ENCODE measurements at regions not wholly inside any gene's neighbourhood (a gene's known extent, or its start where the extent isn't known, plus 50 kb on each side); places are given as distances from the start of the nearest gene placed in this dataset.

DNA sequence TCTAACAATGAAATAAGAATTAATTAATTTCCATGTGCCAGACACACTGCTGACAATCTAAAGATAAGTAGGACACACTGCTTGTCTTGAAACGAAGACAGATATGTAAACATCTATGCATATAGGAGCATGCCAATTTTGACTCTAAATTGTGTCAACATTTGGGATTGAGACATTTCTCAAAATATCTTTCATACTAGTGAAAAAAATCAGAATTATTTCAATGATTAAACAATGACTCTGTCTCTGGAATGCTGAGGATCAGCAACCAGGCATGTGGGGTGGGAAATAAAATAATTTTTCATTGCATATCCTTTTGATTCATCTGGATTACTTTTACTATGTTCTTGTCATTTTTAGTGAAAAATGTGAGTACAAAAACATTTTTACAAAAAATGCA lies 262.6 kb upstream of the SYT4 start:
- WGBS, 2 donors = 23 to 29% methylated on average over 1 of the region's 1 CpG
- H3K9me3 ChIP-seq (ENCODE audit: control insufficient read depth in 2 of 2, insufficient read depth in 1 of 2, low read depth in 1 of 2, low read length in 1 of 2) = no peaks in the 10 kb centered on the region
- H3K4me3 ChIP-seq (ENCODE audit: low read depth in 1 of 2, low read length in 2 of 2) = no peak overlapping the region
- no peaks in the 10 kb centered on the region for H3K27me3 ChIP-seq (ENCODE audit: control insufficient read depth in 1 of 2, insufficient read depth in 2 of 2, low read length in 2 of 2)
- no peaks in the 10 kb centered on the region for H3K4me1 ChIP-seq (ENCODE audit: control insufficient read depth in 2 of 2, insufficient read depth in 2 of 2, low read length in 1 of 2)
- H3K36me3 ChIP-seq (ENCODE audit: control insufficient read depth in 2 of 2, insufficient read depth in 2 of 2, low read length in 1 of 2) = no peaks in the 10 kb centered on the region
- no peak overlapping the region for H3K27ac ChIP-seq (ENCODE audit: low read depth in 2 of 2, low read length in 1 of 2)

DNA sequence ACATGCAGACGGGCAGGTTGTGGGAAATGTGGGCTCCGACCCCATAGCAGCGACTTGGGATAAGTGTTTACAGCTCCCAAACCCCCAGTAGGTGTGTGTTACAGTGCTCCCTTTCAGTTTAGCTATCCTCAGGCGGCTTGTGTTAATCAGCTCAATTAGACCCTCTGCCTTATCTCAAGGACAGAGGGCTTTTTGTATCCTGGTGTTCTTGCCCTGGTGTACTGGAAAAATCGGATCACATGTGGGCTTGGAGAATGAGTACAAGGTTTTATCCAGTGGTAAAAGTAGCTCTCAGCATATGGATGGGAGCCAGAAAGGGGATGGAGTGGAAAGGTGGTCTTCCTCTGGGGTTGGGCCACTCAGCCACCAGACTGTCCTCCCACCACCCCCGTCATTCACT lies 264.7 kb upstream of the SYT4 start:
- 79 to 81% methylated on average over 6 of the region's 6 CpGs for WGBS, 2 donors
- Histone ChIP-seq H3K4me1 (ENCODE audit: control insufficient read depth in 2 of 2, insufficient read depth in 2 of 2, low read length in 1 of 2) (no peaks in the 10 kb centered on the region), H3K9me3 (ENCODE audit: control insufficient read depth in 2 of 2, insufficient read depth in 1 of 2, low read depth in 1 of 2, low read length in 1 of 2) (no peaks in the 10 kb centered on the region), H3K27me3 (ENCODE audit: control insufficient read depth in 1 of 2, insufficient read depth in 2 of 2, low read length in 2 of 2) (no peaks in the 10 kb centered on the region), H3K4me3 (ENCODE audit: low read depth in 1 of 2, low read length in 2 of 2) (no peak overlapping the region), H3K27ac (ENCODE audit: low read depth in 2 of 2, low read length in 1 of 2) (no peak overlapping the region), H3K36me3 (ENCODE audit: control insufficient read depth in 2 of 2, insufficient read depth in 2 of 2, low read length in 1 of 2) (no peaks in the 10 kb centered on the region)

DNA sequence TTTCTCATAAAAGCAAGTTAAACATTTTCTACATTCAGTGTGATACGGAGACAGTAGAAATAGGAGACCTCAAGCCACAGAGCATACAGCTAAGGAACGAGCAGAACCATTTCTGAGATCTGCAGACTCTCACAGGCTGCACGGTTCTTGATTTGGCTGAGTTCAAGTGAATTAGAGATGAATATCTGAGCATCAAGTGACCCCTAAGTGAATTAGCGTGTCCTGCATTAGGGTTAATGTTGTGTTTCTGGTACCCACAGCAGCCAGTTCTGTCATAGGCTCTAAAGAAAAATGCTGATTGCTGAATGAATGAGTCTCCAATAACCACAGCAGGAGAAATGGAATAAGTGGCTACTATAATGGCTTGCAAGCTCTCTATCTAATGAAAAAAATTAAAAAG lies 265.9 kb upstream of the SYT4 start:
- H3K27ac ChIP-seq (ENCODE audit: low read depth in 2 of 2, low read length in 1 of 2) = no peak overlapping the region
- H3K4me3 ChIP-seq (ENCODE audit: low read depth in 1 of 2, low read length in 2 of 2) = no peak overlapping the region
- no peaks in the 10 kb centered on the region for H3K36me3 ChIP-seq (ENCODE audit: control insufficient read depth in 2 of 2, insufficient read depth in 2 of 2, low read length in 1 of 2)
- H3K9me3 ChIP-seq (ENCODE audit: control insufficient read depth in 2 of 2, insufficient read depth in 1 of 2, low read depth in 1 of 2, low read length in 1 of 2) = no peaks in the 10 kb centered on the region
- no peaks in the 10 kb centered on the region for H3K4me1 ChIP-seq (ENCODE audit: control insufficient read depth in 2 of 2, insufficient read depth in 2 of 2, low read length in 1 of 2)
- WGBS, 2 donors = 75 to 76% methylated on average over 4 of the region's 4 CpGs
- no peaks in the 10 kb centered on the region for H3K27me3 ChIP-seq (ENCODE audit: control insufficient read depth in 1 of 2, insufficient read depth in 2 of 2, low read length in 2 of 2)

DNA sequence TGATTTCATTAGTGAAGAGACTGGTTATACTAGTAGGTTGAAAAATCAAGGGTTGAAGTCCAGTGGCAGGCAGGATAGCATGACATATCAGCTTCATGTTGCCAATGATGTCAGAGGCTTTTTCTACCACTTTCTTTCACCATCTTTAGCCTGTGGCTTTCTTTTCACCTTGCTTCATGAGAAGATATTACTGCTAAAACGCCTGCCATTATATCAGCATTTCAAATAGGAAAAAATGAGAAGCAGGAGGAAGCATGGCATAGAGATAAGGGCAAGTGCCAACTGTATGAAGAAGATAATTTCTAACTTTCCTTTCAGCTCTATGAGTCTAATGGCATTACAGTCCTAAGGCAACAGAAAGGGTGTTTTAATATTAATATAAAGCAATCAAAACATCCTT lies 270.2 kb upstream of the SYT4 start:
- H3K4me1 ChIP-seq (ENCODE audit: control insufficient read depth in 2 of 2, insufficient read depth in 2 of 2, low read length in 1 of 2) = no peaks in the 10 kb centered on the region
- no peaks in the 10 kb centered on the region for H3K36me3 ChIP-seq (ENCODE audit: control insufficient read depth in 2 of 2, insufficient read depth in 2 of 2, low read length in 1 of 2)
- H3K4me3 ChIP-seq (ENCODE audit: low read depth in 1 of 2, low read length in 2 of 2) = no peak overlapping the region
- no peak overlapping the region for H3K27ac ChIP-seq (ENCODE audit: low read depth in 2 of 2, low read length in 1 of 2)
- WGBS, 2 donors = 33 to 36% methylated on average over 1 of the region's 1 CpG
- no peaks in the 10 kb centered on the region for H3K27me3 ChIP-seq (ENCODE audit: control insufficient read depth in 1 of 2, insufficient read depth in 2 of 2, low read length in 2 of 2)
- H3K9me3 ChIP-seq (ENCODE audit: control insufficient read depth in 2 of 2, insufficient read depth in 1 of 2, low read depth in 1 of 2, low read length in 1 of 2) = peaks cover 0 to 2% of the 10 kb centered on the region in 2 donors

DNA sequence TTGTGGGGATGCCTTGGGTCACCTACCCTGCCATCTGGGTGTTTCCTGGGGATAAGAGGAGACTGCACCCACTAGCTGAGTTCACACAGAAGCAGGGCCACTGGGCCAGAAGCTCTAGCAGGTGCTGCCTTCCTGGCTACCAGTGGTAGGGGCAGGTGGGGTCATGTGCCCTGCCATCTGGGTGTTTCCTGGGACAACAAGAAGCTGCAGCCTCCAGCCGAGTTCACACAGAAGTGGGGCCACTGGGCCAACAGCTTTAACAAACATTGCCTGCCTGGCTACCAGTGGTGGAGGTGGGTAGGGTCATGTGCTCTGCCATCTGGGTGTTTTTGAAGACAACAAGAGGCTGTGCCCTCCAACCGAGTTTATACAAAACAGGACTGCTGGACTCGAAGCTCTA lies 282.2 kb upstream of the SYT4 start:
- Histone ChIP-seq H3K4me1 (ENCODE audit: control insufficient read depth in 2 of 2, insufficient read depth in 2 of 2, low read length in 1 of 2) (no peaks in the 10 kb centered on the region), H3K4me3 (ENCODE audit: low read depth in 1 of 2, low read length in 2 of 2) (no peak overlapping the region), H3K27me3 (ENCODE audit: control insufficient read depth in 1 of 2, insufficient read depth in 2 of 2, low read length in 2 of 2) (no peaks in the 10 kb centered on the region), H3K36me3 (ENCODE audit: control insufficient read depth in 2 of 2, insufficient read depth in 2 of 2, low read length in 1 of 2) (no peaks in the 10 kb centered on the region), H3K9me3 (ENCODE audit: control insufficient read depth in 2 of 2, insufficient read depth in 1 of 2, low read depth in 1 of 2, low read length in 1 of 2) (peaks cover 0 to 2% of the 10 kb centered on the region in 2 donors), H3K27ac (ENCODE audit: low read depth in 2 of 2, low read length in 1 of 2) (no peak overlapping the region)
- WGBS, 2 donors = 80 to 83% methylated on average over 3 of the region's 3 CpGs

DNA sequence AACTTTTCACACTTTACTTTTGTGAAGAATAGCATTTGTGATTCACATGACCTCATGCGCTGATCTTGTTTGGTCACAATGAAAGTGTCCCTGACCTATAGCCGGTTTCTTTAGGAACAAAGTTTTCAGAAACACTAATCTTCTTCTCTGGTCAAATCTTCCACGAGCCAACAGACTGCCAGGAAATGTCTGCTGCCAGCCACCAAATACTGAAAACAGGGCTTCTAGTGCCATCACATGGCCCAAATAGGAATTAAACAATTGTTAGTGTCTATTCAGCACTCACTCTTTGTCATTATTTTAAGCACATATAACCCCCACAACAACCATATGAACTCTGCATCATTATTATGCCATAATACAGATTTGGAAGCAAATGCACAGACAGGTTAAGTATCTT lies 286.5 kb upstream of the SYT4 start:
- no peak overlapping the region for H3K27ac ChIP-seq (ENCODE audit: low read depth in 2 of 2, low read length in 1 of 2)
- 24% methylated on average over 3 of the region's 3 CpGs for WGBS, 2 donors
- H3K4me3 ChIP-seq (ENCODE audit: low read depth in 1 of 2, low read length in 2 of 2) = no peak overlapping the region
- no peaks in the 10 kb centered on the region for H3K27me3 ChIP-seq (ENCODE audit: control insufficient read depth in 1 of 2, insufficient read depth in 2 of 2, low read length in 2 of 2)
- H3K9me3 ChIP-seq (ENCODE audit: control insufficient read depth in 2 of 2, insufficient read depth in 1 of 2, low read depth in 1 of 2, low read length in 1 of 2) = peaks cover 0 to 2% of the 10 kb centered on the region in 2 donors
- no peaks in the 10 kb centered on the region for H3K4me1 ChIP-seq (ENCODE audit: control insufficient read depth in 2 of 2, insufficient read depth in 2 of 2, low read length in 1 of 2)
- no peaks in the 10 kb centered on the region for H3K36me3 ChIP-seq (ENCODE audit: control insufficient read depth in 2 of 2, insufficient read depth in 2 of 2, low read length in 1 of 2)

DNA sequence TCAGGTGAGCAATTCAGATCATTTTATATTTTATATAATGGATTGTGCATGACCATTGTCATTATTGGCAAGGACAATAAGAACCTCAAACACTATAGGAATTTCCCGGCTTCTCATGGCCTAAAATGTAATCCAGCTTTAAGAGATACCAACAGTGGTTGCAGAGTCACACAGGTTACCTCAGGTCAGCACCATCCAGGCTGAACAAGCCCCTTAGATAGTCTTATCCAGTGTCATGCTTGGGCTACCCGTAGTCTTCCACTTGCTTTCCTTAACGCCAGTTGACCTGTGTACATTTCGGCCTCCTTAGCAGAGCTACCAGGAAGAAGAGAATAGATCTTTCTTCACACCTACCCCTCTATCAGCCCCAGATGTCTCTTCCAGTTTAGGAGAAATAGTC lies 293.3 kb upstream of the SYT4 start:
- Histone ChIP-seq H3K9me3 (ENCODE audit: control insufficient read depth in 2 of 2, insufficient read depth in 1 of 2, low read depth in 1 of 2, low read length in 1 of 2) (no peaks in the 10 kb centered on the region), H3K36me3 (ENCODE audit: control insufficient read depth in 2 of 2, insufficient read depth in 2 of 2, low read length in 1 of 2) (no peaks in the 10 kb centered on the region), H3K4me1 (ENCODE audit: control insufficient read depth in 2 of 2, insufficient read depth in 2 of 2, low read length in 1 of 2) (no peaks in the 10 kb centered on the region), H3K27me3 (ENCODE audit: control insufficient read depth in 1 of 2, insufficient read depth in 2 of 2, low read length in 2 of 2) (no peaks in the 10 kb centered on the region), H3K4me3 (ENCODE audit: low read depth in 1 of 2, low read length in 2 of 2) (no peak overlapping the region), H3K27ac (ENCODE audit: low read depth in 2 of 2, low read length in 1 of 2) (no peak overlapping the region)
- WGBS, 2 donors = 90 to 91% methylated on average over 4 of the region's 4 CpGs

DNA sequence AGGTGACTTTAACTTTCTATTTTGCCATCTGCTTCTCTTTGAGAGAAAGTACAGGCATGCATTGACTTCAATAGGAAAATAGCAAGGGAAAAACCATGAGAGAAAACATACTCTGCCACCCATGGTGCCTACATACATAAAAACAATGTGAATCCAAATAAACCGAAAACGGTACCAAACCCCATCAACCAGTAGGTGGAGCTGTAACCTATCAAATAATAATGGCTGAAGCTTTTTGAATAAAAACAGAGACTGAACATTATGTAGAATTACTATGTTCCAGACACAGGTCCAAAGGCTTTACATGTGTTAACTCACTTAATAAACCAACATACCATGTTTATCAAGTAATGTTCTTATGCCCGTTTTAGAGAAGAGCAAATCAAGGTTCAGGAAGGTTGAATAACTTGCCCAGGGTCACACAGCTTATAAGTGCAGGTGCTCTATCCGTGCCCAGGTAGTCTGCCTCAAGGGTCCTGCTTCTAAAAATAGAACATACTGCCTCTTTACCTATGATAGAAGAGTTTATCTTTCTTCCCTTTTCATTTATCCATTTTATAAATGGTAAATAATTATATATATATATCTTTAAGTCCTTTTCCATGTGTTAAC lies 293.9 kb upstream of the SYT4 start:
- WGBS, 2 donors = 23 to 29% methylated on average over 4 of the region's 4 CpGs
- no peaks in the 10 kb centered on the region for H3K4me1 ChIP-seq (ENCODE audit: control insufficient read depth in 2 of 2, insufficient read depth in 2 of 2, low read length in 1 of 2)
- H3K27ac ChIP-seq (ENCODE audit: low read depth in 2 of 2, low read length in 1 of 2) = no peak overlapping the region
- no peaks in the 10 kb centered on the region for H3K27me3 ChIP-seq (ENCODE audit: control insufficient read depth in 1 of 2, insufficient read depth in 2 of 2, low read length in 2 of 2)
- no peaks in the 10 kb centered on the region for H3K36me3 ChIP-seq (ENCODE audit: control insufficient read depth in 2 of 2, insufficient read depth in 2 of 2, low read length in 1 of 2)
- H3K4me3 ChIP-seq (ENCODE audit: low read depth in 1 of 2, low read length in 2 of 2) = no peak overlapping the region
- no peaks in the 10 kb centered on the region for H3K9me3 ChIP-seq (ENCODE audit: control insufficient read depth in 2 of 2, insufficient read depth in 1 of 2, low read depth in 1 of 2, low read length in 1 of 2)

DNA sequence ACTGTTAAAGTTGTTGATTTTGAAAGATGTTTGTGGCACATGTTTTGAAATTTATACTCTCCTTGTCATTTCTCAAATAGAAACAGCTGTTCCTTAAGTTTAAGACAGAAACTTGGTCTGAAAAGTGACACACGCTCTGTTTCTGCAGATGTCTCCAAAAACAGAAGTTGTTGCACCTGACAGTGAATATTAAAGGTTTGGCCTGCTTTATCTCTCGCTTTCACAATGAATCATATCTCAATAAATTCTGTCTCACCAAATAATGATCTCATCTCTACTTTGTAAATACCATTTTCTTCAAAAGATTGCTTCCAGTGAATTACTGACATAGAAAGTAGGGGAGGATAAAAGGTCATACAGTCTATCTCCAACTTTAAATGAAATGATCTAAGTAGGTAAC lies 294.9 kb upstream of the SYT4 start:
- no peaks in the 10 kb centered on the region for H3K9me3 ChIP-seq (ENCODE audit: control insufficient read depth in 2 of 2, insufficient read depth in 1 of 2, low read depth in 1 of 2, low read length in 1 of 2)
- H3K4me1 ChIP-seq (ENCODE audit: control insufficient read depth in 2 of 2, insufficient read depth in 2 of 2, low read length in 1 of 2) = no peaks in the 10 kb centered on the region
- H3K4me3 ChIP-seq (ENCODE audit: low read depth in 1 of 2, low read length in 2 of 2) = no peak overlapping the region
- H3K36me3 ChIP-seq (ENCODE audit: control insufficient read depth in 2 of 2, insufficient read depth in 2 of 2, low read length in 1 of 2) = no peaks in the 10 kb centered on the region
- WGBS, 2 donors = 70 to 73% methylated on average over 2 of the region's 2 CpGs
- no peak overlapping the region for H3K27ac ChIP-seq (ENCODE audit: low read depth in 2 of 2, low read length in 1 of 2)
- H3K27me3 ChIP-seq (ENCODE audit: control insufficient read depth in 1 of 2, insufficient read depth in 2 of 2, low read length in 2 of 2) = no peaks in the 10 kb centered on the region

DNA sequence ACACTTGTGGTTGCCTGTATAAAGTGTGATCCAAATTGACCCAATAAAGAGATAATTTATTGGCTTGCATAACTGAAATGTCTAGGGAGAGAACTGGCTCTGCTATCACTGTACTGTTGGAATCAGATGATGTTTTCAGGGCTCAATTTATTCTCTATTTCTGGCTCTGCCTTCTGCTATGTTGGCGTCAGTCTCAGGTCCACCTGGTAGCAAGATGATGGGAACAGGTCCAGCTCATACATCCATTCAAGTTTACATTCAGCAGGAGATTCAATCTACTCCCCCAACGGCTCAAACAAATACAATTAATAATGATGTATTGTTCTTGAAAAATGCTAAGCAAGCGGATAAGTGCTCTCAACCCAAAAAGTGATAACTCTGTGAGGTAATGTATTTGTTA lies 297.7 kb upstream of the SYT4 start:
- no peaks in the 10 kb centered on the region for H3K36me3 ChIP-seq (ENCODE audit: control insufficient read depth in 2 of 2, insufficient read depth in 2 of 2, low read length in 1 of 2)
- H3K4me3 ChIP-seq (ENCODE audit: low read depth in 1 of 2, low read length in 2 of 2) = no peak overlapping the region
- no peaks in the 10 kb centered on the region for H3K27me3 ChIP-seq (ENCODE audit: control insufficient read depth in 1 of 2, insufficient read depth in 2 of 2, low read length in 2 of 2)
- no peak overlapping the region for H3K27ac ChIP-seq (ENCODE audit: low read depth in 2 of 2, low read length in 1 of 2)
- no peaks in the 10 kb centered on the region for H3K4me1 ChIP-seq (ENCODE audit: control insufficient read depth in 2 of 2, insufficient read depth in 2 of 2, low read length in 1 of 2)
- WGBS, 2 donors = 50 to 57% methylated on average over 3 of the region's 3 CpGs
- H3K9me3 ChIP-seq (ENCODE audit: control insufficient read depth in 2 of 2, insufficient read depth in 1 of 2, low read depth in 1 of 2, low read length in 1 of 2) = no peaks in the 10 kb centered on the region
